Body of pancreas (tissue), 4 donors: ENCODE measurements at regions not wholly inside any gene's neighbourhood (a gene's known extent, or its start where the extent isn't known, plus 50 kb on each side); places are given as distances from the start of the nearest gene placed in this dataset.

ENCODE experiments used
- ATAC-seq: fragments of 150-250 bp; one replicate; pipeline ENCODE4 v1.9.1; 2016
- DNase-seq, 4 donors: peaks; one replicate each; pipeline ENCODE4 v3.0.0-alpha.2; 2019
- H3K27ac ChIP-seq, 4 donors: fragments of 200-600 bp; sonication (generic); 1 replicate in 3 of 4; 2 replicates in 1 of 4; pipeline versions ENCODE4 v1.5.1 to v1.6.1; 2016 to 2019; ENCODE audit warnings: mild to moderate bottlenecking in 1 of 4, mixed read lengths in 1 of 4, moderate library complexity in 1 of 4
- H3K27me3 ChIP-seq, 2 donors: fragments of 200-600 bp; sonication (generic); one replicate each; pipeline ENCODE4 v1.6.0; 2016; ENCODE audit warnings: mild to moderate bottlenecking in 1 of 2
- H3K36me3 ChIP-seq, 2 donors: fragments of 200-600 bp; sonication (generic); replicated peaks in 1 of 2; 2 replicates each; pipeline ENCODE4 v1.5.1; 2016; ENCODE audit warnings: low read depth in 2 of 2; ENCODE audit not compliant: insufficient read depth in 1 of 2
- H3K4me1 ChIP-seq: fragments of 200-600 bp; sonication (generic); one replicate; pipeline ENCODE4 v1.6.0; 2016
- H3K4me3 ChIP-seq, 2 donors: fragments of 200-600 bp; sonication (generic); 1 replicate in 1 of 2; 2 replicates in 1 of 2; pipeline ENCODE4 v1.5.1; 2016 to 2019
- H3K9me3 ChIP-seq, 3 donors: fragments of 200-600 bp; sonication (generic); 1 replicate in 2 of 3; 2 replicates in 1 of 3; pipeline ENCODE4 v1.5.1; 2016
- POLR2A ChIP-seq, 3 donors: fragments of 450-650 bp; IDR thresholded peaks; one replicate each; pipeline ENCODE4 v1.6.1; 2016; ENCODE audit warnings: antibody characterized with exemption in 3 of 3, mild to moderate bottlenecking in 2 of 3
- WGBS, 2 donors: methylation state at CpG; one replicate each; pipeline ENCODE4 v1.1.5; 2017; 5-methylcytosine and 5-hydroxymethylcytosine counted together
- intact Hi-C: fragments of 100-400 bp; cut with DNase I; formaldehyde crosslinking; loops from one replicate; pipeline ENCODE4 v1.15.1; 2023
- TF ChIP-seq, protein P1 (sequence below), 7 experiments: fragments of 450-650 bp in 4 of 7; fragments of 200-600 bp in 3 of 7; sonication (generic) in 3 of 7; IDR thresholded peaks; one replicate each; pipeline ENCODE4 v1.5.1; 2016 to 2019; ENCODE audit warnings: antibody characterized with exemption in 7 of 7

GRCh38 chr5:33346534-33346933 is 94.2 kb upstream of the TARS1 start:
- ATAC-seq (no peak), DNase-seq (no peak)
- Histone ChIP-seq H3K9me3 (no peaks in the 10 kb centered on the region), H3K27ac (no peak overlapping the region), H3K36me3 (no peaks in the 10 kb centered on the region), H3K4me3 (no peak overlapping the region), H3K27me3 (no peaks in the 10 kb centered on the region), H3K4me1 (no peaks in the 10 kb centered on the region)
- intact Hi-C loops = no loop called here
- TF ChIP-seq POLR2A (IDR thresholded peaks at IDR 0.05) = no peak
- TF ChIP-seq, protein P1, sequence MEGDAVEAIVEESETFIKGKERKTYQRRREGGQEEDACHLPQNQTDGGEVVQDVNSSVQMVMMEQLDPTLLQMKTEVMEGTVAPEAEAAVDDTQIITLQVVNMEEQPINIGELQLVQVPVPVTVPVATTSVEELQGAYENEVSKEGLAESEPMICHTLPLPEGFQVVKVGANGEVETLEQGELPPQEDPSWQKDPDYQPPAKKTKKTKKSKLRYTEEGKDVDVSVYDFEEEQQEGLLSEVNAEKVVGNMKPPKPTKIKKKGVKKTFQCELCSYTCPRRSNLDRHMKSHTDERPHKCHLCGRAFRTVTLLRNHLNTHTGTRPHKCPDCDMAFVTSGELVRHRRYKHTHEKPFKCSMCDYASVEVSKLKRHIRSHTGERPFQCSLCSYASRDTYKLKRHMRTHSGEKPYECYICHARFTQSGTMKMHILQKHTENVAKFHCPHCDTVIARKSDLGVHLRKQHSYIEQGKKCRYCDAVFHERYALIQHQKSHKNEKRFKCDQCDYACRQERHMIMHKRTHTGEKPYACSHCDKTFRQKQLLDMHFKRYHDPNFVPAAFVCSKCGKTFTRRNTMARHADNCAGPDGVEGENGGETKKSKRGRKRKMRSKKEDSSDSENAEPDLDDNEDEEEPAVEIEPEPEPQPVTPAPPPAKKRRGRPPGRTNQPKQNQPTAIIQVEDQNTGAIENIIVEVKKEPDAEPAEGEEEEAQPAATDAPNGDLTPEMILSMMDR (IDR thresholded peaks at IDR 0.05) = no peak
- 69 to 83% methylated on average over 1 of the region's 1 CpG for WGBS, 2 donors

DNA sequence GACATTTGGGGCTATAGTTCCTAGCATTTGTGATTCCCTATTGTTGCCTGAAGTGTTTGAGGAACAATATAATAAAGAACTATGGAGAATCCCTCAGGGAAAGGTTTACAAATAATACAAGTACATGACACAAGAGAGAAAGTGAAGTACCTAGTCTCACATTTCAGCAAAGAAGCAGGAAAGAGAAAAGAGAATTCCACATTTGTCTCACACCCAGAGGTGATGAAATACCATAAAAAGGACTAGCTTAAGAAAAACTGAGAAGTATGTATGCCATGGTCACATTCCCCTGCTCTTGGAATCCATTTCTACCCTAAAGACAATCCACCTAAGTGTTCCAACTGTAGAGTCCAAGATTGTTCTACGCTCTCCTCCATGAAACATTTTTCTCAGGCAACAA is 79.0 kb upstream of the TARS1 start:
- no peak overlapping the region for H3K4me3 ChIP-seq
- H3K27me3 ChIP-seq = no peaks in the 10 kb centered on the region
- peaks cover 0 to 9% (median 0%) of the 10 kb centered on the region in 3 donors for H3K9me3 ChIP-seq
- no peak for ATAC-seq
- TF ChIP-seq, protein P1 (IDR thresholded peaks at IDR 0.05) = no peak
- TF ChIP-seq POLR2A (IDR thresholded peaks at IDR 0.05) = no peak
- H3K4me1 ChIP-seq = no peaks in the 10 kb centered on the region
- WGBS, 2 donors = 72 to 89% methylated on average over 1 of the region's 1 CpG
- DNase-seq = no peak
- H3K36me3 ChIP-seq = no peaks in the 10 kb centered on the region
- no peak overlapping the region for H3K27ac ChIP-seq
- intact Hi-C loops = no loop called here

DNA sequence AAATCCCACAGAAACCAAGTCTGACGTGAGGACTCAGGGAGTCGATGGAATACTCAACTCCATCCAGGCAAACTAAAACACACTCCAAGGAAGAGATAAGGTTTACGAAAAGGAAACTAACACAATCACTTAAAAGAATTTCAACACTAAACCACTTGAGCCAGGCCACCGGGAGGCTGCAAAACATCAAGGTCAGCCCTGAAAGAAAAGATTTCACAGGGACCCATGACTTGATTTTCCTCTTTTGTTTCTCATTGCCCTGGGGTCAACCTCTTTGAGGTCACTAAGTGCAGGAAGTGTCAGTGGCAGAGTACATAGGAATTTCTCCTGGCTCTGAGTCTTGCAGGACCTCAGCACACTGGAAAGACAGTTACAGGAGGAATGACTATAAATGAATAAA is 77.8 kb upstream of the TARS1 start:
- TF ChIP-seq POLR2A (IDR thresholded peaks at IDR 0.05) = no peak
- TF ChIP-seq, protein P1 (IDR thresholded peaks at IDR 0.05) = no peak
- intact Hi-C loops = no loop called here
- WGBS, 2 donors = 17 to 31% methylated on average over 4 of the region's 4 CpGs
- peak; percentile 48 for ATAC-seq
- no peaks in the 10 kb centered on the region for H3K36me3 ChIP-seq
- H3K4me1 ChIP-seq = no peaks in the 10 kb centered on the region
- H3K27ac ChIP-seq = no peak overlapping the region
- peak in 3 of 4 donors; percentile 8 to 22 (median 13) for DNase-seq
- H3K4me3 ChIP-seq = no peak overlapping the region
- no peaks in the 10 kb centered on the region for H3K27me3 ChIP-seq
- H3K9me3 ChIP-seq = peaks cover 0 to 9% (median 0%) of the 10 kb centered on the region in 3 donors

GRCh38 chr5:33363537-33363936 is 77.2 kb upstream of the TARS1 start:
- intact Hi-C loops = no loop called here
- ATAC-seq = peak; percentile 30
- Histone ChIP-seq H3K27ac (no peak overlapping the region), H3K27me3 (no peaks in the 10 kb centered on the region), H3K9me3 (peaks cover 0 to 9% (median 0%) of the 10 kb centered on the region in 3 donors), H3K4me1 (no peaks in the 10 kb centered on the region), H3K36me3 (no peaks in the 10 kb centered on the region), H3K4me3 (no peak overlapping the region)
- TF ChIP-seq, protein P1 (IDR thresholded peaks at IDR 0.05) = no peak
- TF ChIP-seq POLR2A (IDR thresholded peaks at IDR 0.05) = no peak
- 73 to 79% methylated on average over 3 of the region's 3 CpGs for WGBS, 2 donors
- DNase-seq = peak in 2 of 4 donors; percentile 2 to 6

DNA sequence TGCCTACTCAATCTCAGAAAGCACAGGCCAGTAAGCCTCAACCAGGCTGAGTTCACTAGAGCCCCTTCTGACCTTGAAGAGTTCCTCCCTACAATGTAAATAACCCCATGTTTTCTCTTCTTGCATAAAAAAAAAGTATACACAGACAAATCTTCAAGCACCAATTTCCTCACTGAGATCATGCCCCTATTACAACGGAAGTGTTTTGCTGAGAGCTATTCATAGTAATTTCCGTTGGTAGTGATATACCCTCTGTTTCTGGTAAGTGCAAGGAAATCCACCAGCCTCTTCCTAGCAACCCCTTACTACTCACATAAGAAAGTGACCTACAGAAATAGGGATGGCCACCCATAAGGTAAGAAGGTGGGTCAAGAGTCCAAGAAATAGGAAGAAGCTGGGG is 76.4 kb upstream of the TARS1 start:
- no peak overlapping the region for H3K27ac ChIP-seq
- DNase-seq = no peak
- intact Hi-C loops = no loop called here

More for the DNA sequence above, 76.4 kb upstream of the TARS1 start:
- H3K27me3 ChIP-seq = no peaks in the 10 kb centered on the region
- H3K9me3 ChIP-seq = peaks cover 0 to 9% (median 0%) of the 10 kb centered on the region in 3 donors
- H3K4me1 ChIP-seq = no peaks in the 10 kb centered on the region
- TF ChIP-seq POLR2A (IDR thresholded peaks at IDR 0.05) = no peak
- TF ChIP-seq, protein P1 (IDR thresholded peaks at IDR 0.05) = no peak
- WGBS, 2 donors = 50 to 74% methylated on average over 2 of the region's 2 CpGs
- ATAC-seq = no peak
- no peaks in the 10 kb centered on the region for H3K36me3 ChIP-seq
- H3K4me3 ChIP-seq = no peak overlapping the region
